ENCODE measurements at regions not wholly inside any gene's neighbourhood (a gene's known extent, or its start where the extent isn't known, plus 50 kb on each side); places are given as distances from the start of the nearest gene placed in this dataset.
"Not testable (repeated sequence)": the region's sequence is repeated elsewhere in the genome, so short reads cannot be mapped to it uniquely, and the experiment has no call there.

GRCh38 chr12:62190689-62191490 is 69.3 kb upstream of the USP15 start:
- peak; percentile 20 for DNase-seq
- Mint-ChIP-seq H3K9me3 (no peaks in the 10 kb centered on the region), H3K27me3 (peaks cover 45% of the 10 kb centered on the region), H3K27ac (no peak overlapping the region), H3K4me3 (peak overlapping the region; percentile 76), H3K4me1 (peaks cover 23% of the 10 kb centered on the region), H3K36me3 (ENCODE audit: low read depth) (no peaks in the 10 kb centered on the region)
- ATAC-seq, result no peak

- Mint-ChIP-seq H3K27me3 (peaks cover 45% of the 10 kb centered on the region), H3K4me1 (peaks cover 23% of the 10 kb centered on the region), H3K27ac (no peak overlapping the region), H3K9me3 (no peaks in the 10 kb centered on the region), H3K36me3 (ENCODE audit: low read depth) (no peaks in the 10 kb centered on the region), H3K4me3 (peak overlapping the region; percentile 76)
- DNase-seq, result peak; percentile 10
- ATAC-seq, result peak; percentile 15
Measured at GRCh38 chr12:62191491-62192179, 68.6 kb upstream of the USP15 start.

GRCh38 chr12:62192180-62192902 is 67.9 kb upstream of the USP15 start:
- H3K27me3 Mint-ChIP-seq, result peaks cover 45% of the 10 kb centered on the region
- DNase-seq, result peak; percentile 30
- peak overlapping the region; percentile 76 for H3K4me3 Mint-ChIP-seq
- H3K36me3 Mint-ChIP-seq (ENCODE audit: low read depth), result no peaks in the 10 kb centered on the region
- peaks cover 23% of the 10 kb centered on the region for H3K4me1 Mint-ChIP-seq
- no peak overlapping the region for H3K27ac Mint-ChIP-seq
- ATAC-seq, result peak; percentile 90
- H3K9me3 Mint-ChIP-seq, result no peaks in the 10 kb centered on the region

GRCh38 chr12:62192903-62193250 is 67.3 kb upstream of the USP15 start:
- H3K4me1 Mint-ChIP-seq, result peaks cover 23% of the 10 kb centered on the region
- H3K27me3 Mint-ChIP-seq, result peaks cover 41% of the 10 kb centered on the region
- no peak overlapping the region for H3K27ac Mint-ChIP-seq
- no peaks in the 10 kb centered on the region for H3K36me3 Mint-ChIP-seq (ENCODE audit: low read depth)
- ATAC-seq (no peak), DNase-seq (no peak)
- H3K4me3 Mint-ChIP-seq, result no peak overlapping the region
- H3K9me3 Mint-ChIP-seq, result no peaks in the 10 kb centered on the region

- H3K27me3 Mint-ChIP-seq, result peaks cover 36% of the 10 kb centered on the region
- DNase-seq (no peak), ATAC-seq (no peak)
- H3K27ac Mint-ChIP-seq, result no peak overlapping the region
- no peaks in the 10 kb centered on the region for H3K36me3 Mint-ChIP-seq (ENCODE audit: low read depth)
- H3K4me3 Mint-ChIP-seq, result no peak overlapping the region
- H3K9me3 Mint-ChIP-seq, result no peaks in the 10 kb centered on the region
- H3K4me1 Mint-ChIP-seq, result peaks cover 23% of the 10 kb centered on the region
Measured at GRCh38 chr12:62194031-62194430, 66.2 kb upstream of the USP15 start.

- H3K9me3 Mint-ChIP-seq, result no peaks in the 10 kb centered on the region
- no peaks in the 10 kb centered on the region for H3K36me3 Mint-ChIP-seq (ENCODE audit: low read depth)
- ATAC-seq (no peak), DNase-seq (no peak)
- peaks cover 32% of the 10 kb centered on the region for H3K27me3 Mint-ChIP-seq
- H3K27ac Mint-ChIP-seq, result no peak overlapping the region
- H3K4me3 Mint-ChIP-seq, result no peak overlapping the region
- H3K4me1 Mint-ChIP-seq, result peaks cover 23% of the 10 kb centered on the region
Measured at GRCh38 chr12:62194616-62195015, 65.6 kb upstream of the USP15 start.

GRCh38 chr12:62196146-62196545 is 64.1 kb upstream of the USP15 start:
- H3K36me3 Mint-ChIP-seq (ENCODE audit: low read depth), result no peaks in the 10 kb centered on the region
- no peak for ATAC-seq
- no peak overlapping the region for H3K27ac Mint-ChIP-seq
- peaks cover 18% of the 10 kb centered on the region for H3K27me3 Mint-ChIP-seq
- no peak for DNase-seq
- H3K4me1 Mint-ChIP-seq, result peaks cover 13% of the 10 kb centered on the region
- H3K9me3 Mint-ChIP-seq, result peaks cover 4% of the 10 kb centered on the region
- H3K4me3 Mint-ChIP-seq, result no peak overlapping the region

- not testable (repeated sequence) for ATAC-seq; H3K27ac Mint-ChIP-seq; DNase-seq; H3K27me3 Mint-ChIP-seq; H3K4me1 Mint-ChIP-seq; H3K4me3 Mint-ChIP-seq; H3K36me3 Mint-ChIP-seq (ENCODE audit: low read depth)
- peaks cover 30% of the 10 kb centered on the region for H3K9me3 Mint-ChIP-seq
Measured at GRCh38 chr12:62202861-62203260, 57.3 kb upstream of the USP15 start.

- DNase-seq (no peak), ATAC-seq (no peak)
- H3K36me3 Mint-ChIP-seq (ENCODE audit: low read depth), result peaks cover 4% of the 10 kb centered on the region
- peaks cover 2% of the 10 kb centered on the region for H3K4me1 Mint-ChIP-seq
- no peak overlapping the region for H3K27ac Mint-ChIP-seq
- peaks cover 30% of the 10 kb centered on the region for H3K9me3 Mint-ChIP-seq
- no peak overlapping the region for H3K4me3 Mint-ChIP-seq
- H3K27me3 Mint-ChIP-seq, result no peaks in the 10 kb centered on the region
Measured at GRCh38 chr12:62205346-62205745, 54.9 kb upstream of the USP15 start.

GRCh38 chr12:62207248-62207647 is 53.0 kb upstream of the USP15 start:
- Mint-ChIP-seq H3K36me3 (ENCODE audit: low read depth) (peaks cover 4% of the 10 kb centered on the region), H3K4me3 (no peak overlapping the region), H3K27ac (no peak overlapping the region), H3K27me3 (no peaks in the 10 kb centered on the region), H3K9me3 (peaks cover 22% of the 10 kb centered on the region), H3K4me1 (peaks cover 2% of the 10 kb centered on the region)
- ATAC-seq (no peak), DNase-seq (no peak)
